Neuronal stem cell (in vitro differentiated cells): ENCODE measurements at regions not wholly inside any gene's neighbourhood (a gene's known extent, or its start where the extent isn't known, plus 50 kb on each side); places are given as distances from the start of the nearest gene placed in this dataset.
A peak's percentile ranks its signal among the peaks of the same experiment; 100 is the strongest.

ENCODE experiments used
- DNase-seq: peaks from one replicate; pipeline ENCODE4 v3.0.0-alpha.2; 2013; ENCODE audit warnings: low spot score
- H2AFZ ChIP-seq: one replicate; pipeline ENCODE4 v1.6.1; 2013; ENCODE audit warnings: mild to moderate bottlenecking, low read length, inconsistent platforms
- H2AK5ac ChIP-seq: 2 replicates; pipeline ENCODE4 v1.6.1; 2013; ENCODE audit warnings: low read depth, mild to moderate bottlenecking, inconsistent platforms, low read length, moderate library complexity, mixed read lengths
- H2BK120ac ChIP-seq: 2 replicates; pipeline ENCODE4 v1.6.1; 2013; ENCODE audit warnings: low read depth, mild to moderate bottlenecking, inconsistent platforms, low read length, moderate library complexity, mixed read lengths
- H2BK12ac ChIP-seq: one replicate; pipeline ENCODE4 v1.6.1; 2013; ENCODE audit warnings: low read length, inconsistent platforms
- H2BK15ac ChIP-seq: 2 replicates; pipeline ENCODE4 v1.6.1; 2013; ENCODE audit warnings: mild to moderate bottlenecking, low read length, inconsistent platforms, mixed read lengths
- H2BK5ac ChIP-seq: one replicate; pipeline ENCODE4 v1.6.1; 2013; ENCODE audit warnings: inconsistent platforms, mild to moderate bottlenecking, low read length, moderate library complexity
- H3K14ac ChIP-seq: one replicate; pipeline ENCODE4 v1.6.1; 2013; ENCODE audit warnings: low read length, inconsistent platforms
- H3K18ac ChIP-seq: 2 replicates; pipeline ENCODE4 v1.6.1; 2013; ENCODE audit warnings: low read length, inconsistent platforms
- H3K23ac ChIP-seq: 2 replicates; pipeline ENCODE4 v1.6.1; 2013; ENCODE audit warnings: low read depth, mild to moderate bottlenecking, mixed read lengths, low read length, inconsistent platforms; ENCODE audit not compliant: poor library complexity
- H3K27ac ChIP-seq: replicated peaks from 3 replicates; pipeline ENCODE4 v1.5.1; 2013; ENCODE audit warnings: low read length, inconsistent platforms
- H3K27me3 ChIP-seq, 3 experiments: 2 replicates each; pipeline ENCODE4 v1.6.1; 2013; ENCODE audit warnings: low read length in 3 of 3, mild to moderate bottlenecking in 2 of 3, inconsistent platforms in 1 of 3, low read depth in 1 of 3, mixed read lengths in 1 of 3, moderate library complexity in 1 of 3; ENCODE audit not compliant: control insufficient read depth in 3 of 3, insufficient read depth in 3 of 3
- H3K36me3 ChIP-seq, 2 donors: replicated peaks in 1 of 2; 2 replicates each; pipeline ENCODE4 v1.6.1; 2013; ENCODE audit warnings: low read length in 2 of 2; ENCODE audit not compliant: control insufficient read depth in 2 of 2, insufficient read depth in 2 of 2
- H3K4ac ChIP-seq: 2 replicates; pipeline ENCODE4 v1.6.1; 2013; ENCODE audit warnings: inconsistent platforms, mild to moderate bottlenecking, low read length, moderate library complexity
- H3K4me1 ChIP-seq, 2 donors: 1 replicate in 1 of 2; 2 replicates in 1 of 2; pipeline ENCODE4 v1.6.1; 2013; ENCODE audit warnings: low read length in 2 of 2, low read depth in 1 of 2; ENCODE audit not compliant: control insufficient read depth in 2 of 2, insufficient read depth in 1 of 2
- H3K4me2 ChIP-seq: one replicate; pipeline ENCODE4 v1.6.1; 2013; ENCODE audit warnings: mild to moderate bottlenecking, low read length, inconsistent platforms; ENCODE audit not compliant: insufficient read depth, poor library complexity, severe bottlenecking
- H3K4me3 ChIP-seq, 2 donors: 2 replicates each; pipeline ENCODE4 v1.5.1; 2013; ENCODE audit warnings: low read length in 2 of 2, mild to moderate bottlenecking in 2 of 2, inconsistent platforms in 1 of 2, moderate library complexity in 1 of 2
- H3K79me1 ChIP-seq: one replicate; pipeline ENCODE4 v1.6.1; 2013; ENCODE audit warnings: low read depth, mild to moderate bottlenecking, inconsistent platforms, low read length, moderate library complexity
- H3K9ac ChIP-seq: one replicate; pipeline ENCODE4 v1.6.1; 2013; ENCODE audit warnings: mild to moderate bottlenecking, low read depth, low read length, inconsistent platforms; ENCODE audit not compliant: poor library complexity
- H3K9me3 ChIP-seq, 2 donors: replicated peaks in 1 of 2; 2 replicates each; pipeline versions ENCODE3 to v1.6.1; 2013; ENCODE audit warnings: low read length in 2 of 2, mild to moderate bottlenecking in 2 of 2, inconsistent platforms in 1 of 2, low read depth in 1 of 2, mixed read lengths in 1 of 2, moderate library complexity in 1 of 2; ENCODE audit not compliant: control insufficient read depth in 2 of 2, insufficient read depth in 1 of 2
- H4K8ac ChIP-seq: one replicate; pipeline ENCODE4 v1.6.1; 2013; ENCODE audit warnings: low read depth, mild to moderate bottlenecking, inconsistent platforms, low read length, moderate library complexity
- H4K91ac ChIP-seq: one replicate; pipeline ENCODE4 v1.6.1; 2013; ENCODE audit warnings: low read length, low read depth, mild to moderate bottlenecking, inconsistent platforms; ENCODE audit not compliant: poor library complexity
- WGBS, 2 donors: extraction: QIAGEN DNeasy Blood & Tissue Kit; methylation state at CpG; one replicate each; pipeline ENCODE4 v1.1.7; 2013; ENCODE audit warnings: missing lambda C conversion rate in 2 of 2, mixed read lengths in 1 of 2; ENCODE audit not compliant: insufficient read length in 2 of 2, insufficient replicate concordance in 1 of 2; ENCODE audit errors: extremely low coverage in 2 of 2; 5-methylcytosine and 5-hydroxymethylcytosine counted together

DNA sequence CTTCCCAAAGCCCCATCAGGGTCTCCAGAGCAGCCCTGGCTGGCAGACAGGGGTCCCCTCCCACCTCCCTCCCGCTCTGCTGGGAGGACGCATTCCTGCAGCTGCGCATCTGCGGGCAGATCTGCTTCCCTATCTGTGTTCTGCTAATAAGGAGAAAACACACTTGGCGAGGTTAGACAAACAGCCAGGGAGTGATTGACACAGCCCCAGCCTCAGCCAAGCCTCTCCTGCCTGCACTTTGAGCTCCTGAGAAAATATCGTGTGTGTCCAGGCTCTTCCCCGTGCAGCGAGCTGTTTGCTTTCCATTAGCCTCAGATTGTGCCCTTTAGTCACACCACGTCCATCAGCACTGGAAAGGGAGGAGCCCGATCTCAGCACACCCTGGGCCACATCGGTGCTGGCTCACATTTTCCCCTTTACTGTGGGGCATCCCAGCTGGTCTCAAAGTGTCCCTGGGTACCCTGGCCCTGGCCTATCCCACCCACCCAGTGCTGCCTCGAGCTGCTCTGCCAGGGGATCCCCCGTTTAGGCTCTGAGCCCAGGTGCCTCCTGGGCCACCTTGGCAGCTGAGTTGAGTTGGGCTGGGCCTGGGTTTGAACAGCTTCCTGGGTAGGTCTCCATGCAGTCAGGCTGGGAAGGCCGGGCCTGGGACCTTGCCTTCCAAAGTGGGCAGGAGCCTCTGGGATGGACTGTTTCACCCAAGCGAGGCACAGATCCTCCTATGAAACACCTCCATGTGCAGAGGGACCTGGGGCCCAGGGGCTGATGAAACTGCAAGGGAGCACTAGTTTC, 61.1 kb downstream of the BARX1 start:
- Histone ChIP-seq H2AK5ac (no peak overlapping the region), H3K79me1 (no peaks in the 10 kb centered on the region), H3K27ac (no peak overlapping the region), H2BK5ac (no peak overlapping the region), H3K4me1 (no peaks in the 10 kb centered on the region), H3K4me2 (no peak overlapping the region), H3K4ac (no peak overlapping the region), H3K23ac (peak overlapping the region; percentile 29), H2BK120ac (no peak overlapping the region), H4K8ac (no peak overlapping the region), H3K18ac (peak overlapping the region; percentile 60), H2BK12ac (no peak overlapping the region), H3K9ac (no peak overlapping the region), H4K91ac (no peak overlapping the region), H3K14ac (no peak overlapping the region), H2BK15ac (no peak overlapping the region), H2AFZ (no peak overlapping the region), H3K36me3 (no peaks in the 10 kb centered on the region), H3K4me3 (no peak overlapping the region), H3K27me3 (no peaks in the 10 kb centered on the region), H3K9me3 (peaks cover 0 to 6% of the 10 kb centered on the region in 2 donors)
- DNase-seq, result no peak
- WGBS, 2 donors, result no CpG with 5 or more reads among the region's 15 CpGs

DNA sequence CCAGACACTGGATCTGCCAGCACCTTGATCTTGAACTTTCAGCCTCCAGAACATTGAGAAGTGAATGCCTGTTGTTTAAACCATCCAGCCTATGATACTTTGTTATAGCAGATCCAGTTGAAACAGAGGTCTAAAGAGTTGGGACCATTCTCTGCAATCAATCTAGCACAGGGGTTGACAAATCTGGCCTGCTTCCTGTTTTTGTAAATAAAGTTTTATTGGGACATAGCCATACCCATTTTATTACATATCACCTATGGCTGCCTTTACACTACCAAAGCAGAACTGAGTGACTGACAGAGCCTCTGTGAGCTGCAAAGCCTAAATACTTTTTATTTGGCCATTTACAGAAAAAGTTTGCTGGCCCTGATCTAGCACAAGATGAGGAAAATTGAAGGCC, 62.0 kb downstream of the BARX1 start:
- Histone ChIP-seq H3K4me3 (no peak overlapping the region), H3K27ac (no peak overlapping the region), H3K4me1 (no peaks in the 10 kb centered on the region), H3K27me3 (peaks cover 0 to 4% (median 0%) of the 10 kb centered on the region in 3 experiments), H2BK5ac (no peak overlapping the region), H2AK5ac (no peak overlapping the region), H2BK15ac (no peak overlapping the region), H3K4ac (no peak overlapping the region), H3K23ac (no peak overlapping the region), H2AFZ (no peak overlapping the region), H3K36me3 (no peaks in the 10 kb centered on the region), H4K8ac (no peak overlapping the region), H3K18ac (no peak overlapping the region), H4K91ac (no peak overlapping the region), H3K79me1 (no peaks in the 10 kb centered on the region), H3K4me2 (no peak overlapping the region), H3K9me3 (peaks cover 0 to 6% of the 10 kb centered on the region in 2 donors), H3K14ac (no peak overlapping the region), H3K9ac (no peak overlapping the region), H2BK12ac (no peak overlapping the region), H2BK120ac (no peak overlapping the region)
- no peak for DNase-seq

DNA sequence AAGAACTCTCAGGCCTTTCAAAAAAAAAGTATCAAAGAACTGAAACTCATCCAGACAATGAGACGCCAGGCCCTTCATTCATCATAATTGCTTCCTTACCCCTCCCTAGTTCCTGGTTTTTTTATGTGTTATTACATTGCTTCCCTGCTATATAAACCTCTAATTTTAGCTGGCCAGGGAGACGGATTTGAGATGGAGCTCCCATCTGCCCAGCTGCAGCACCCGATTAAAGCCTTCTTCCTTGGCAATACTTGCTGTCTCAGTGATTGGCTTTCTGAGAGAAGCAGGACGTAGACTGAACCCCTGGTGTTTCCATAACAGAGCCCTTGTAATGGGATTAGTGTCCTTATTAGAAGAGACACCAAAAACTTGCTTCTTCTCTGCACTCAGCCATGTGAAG, 62.4 kb downstream of the BARX1 start:
- H3K14ac ChIP-seq, result no peak overlapping the region
- H3K18ac ChIP-seq, result no peak overlapping the region
- no peak overlapping the region for H3K4me2 ChIP-seq
- H3K79me1 ChIP-seq, result no peaks in the 10 kb centered on the region
- H3K9me3 ChIP-seq, result peaks cover 0 to 6% of the 10 kb centered on the region in 2 donors
- no peak overlapping the region for H2BK15ac ChIP-seq
- no peak overlapping the region for H3K9ac ChIP-seq
- H2BK120ac ChIP-seq, result no peak overlapping the region
- H2AK5ac ChIP-seq, result no peak overlapping the region
- no CpG with 5 or more reads among the region's 4 CpGs for WGBS, 2 donors
- no peak overlapping the region for H2AFZ ChIP-seq
- no peaks in the 10 kb centered on the region for H3K36me3 ChIP-seq
- H3K27ac ChIP-seq, result no peak overlapping the region
- no peak overlapping the region for H3K4me3 ChIP-seq
- peaks cover 0 to 4% (median 0%) of the 10 kb centered on the region in 3 experiments for H3K27me3 ChIP-seq
- no peak overlapping the region for H4K8ac ChIP-seq
- no peak for DNase-seq
- H3K23ac ChIP-seq, result no peak overlapping the region
- H3K4me1 ChIP-seq, result no peaks in the 10 kb centered on the region
- no peak overlapping the region for H4K91ac ChIP-seq
- no peak overlapping the region for H2BK12ac ChIP-seq
- no peak overlapping the region for H2BK5ac ChIP-seq
- no peak overlapping the region for H3K4ac ChIP-seq

DNA sequence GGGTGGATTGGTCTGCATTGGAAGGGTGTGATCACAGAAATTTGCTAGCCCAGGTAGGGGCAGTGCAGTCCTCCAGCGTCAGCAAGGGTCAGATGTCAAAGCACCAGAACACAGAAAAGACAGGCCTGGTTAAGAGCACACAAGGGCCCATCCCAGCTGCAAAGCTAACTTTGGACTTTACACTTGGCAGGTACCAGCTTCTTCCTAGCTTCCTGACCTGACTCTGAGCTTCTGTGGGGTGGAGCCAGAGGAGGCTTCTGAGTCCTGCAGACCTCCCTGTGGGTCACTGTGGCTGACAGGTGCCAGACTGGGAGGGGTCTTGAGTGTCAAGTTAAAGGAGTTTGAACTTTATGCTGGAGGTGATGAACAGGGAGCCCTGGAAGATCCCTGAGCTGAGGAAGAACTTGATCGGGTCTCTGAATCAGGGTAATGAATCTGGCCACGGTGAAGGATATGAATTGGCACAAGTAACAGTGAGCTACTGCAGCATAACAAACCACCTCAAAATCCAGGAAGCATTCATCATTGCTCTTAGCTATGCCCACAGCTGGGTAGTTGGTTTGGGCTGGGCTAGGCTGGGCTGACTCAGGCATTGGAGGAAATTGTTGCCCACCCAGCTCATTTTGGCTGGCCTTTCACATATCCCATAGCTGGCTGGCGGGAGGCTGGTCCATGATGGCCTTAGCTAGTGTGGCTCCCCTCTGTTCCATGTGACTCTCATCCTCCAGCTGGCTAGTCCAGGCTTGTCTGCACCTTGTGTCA, 63.4 kb downstream of the BARX1 start:
- H3K18ac ChIP-seq, result no peak overlapping the region
- no peaks in the 10 kb centered on the region for H3K4me1 ChIP-seq
- H3K4ac ChIP-seq, result no peak overlapping the region
- no peak overlapping the region for H3K9ac ChIP-seq
- no peaks in the 10 kb centered on the region for H3K79me1 ChIP-seq
- DNase-seq, result no peak
- H2BK5ac ChIP-seq, result no peak overlapping the region
- peak overlapping the region in 1 of 2 donors; percentile 39 for H3K4me3 ChIP-seq
- H2AFZ ChIP-seq, result no peak overlapping the region
- H4K8ac ChIP-seq, result no peak overlapping the region
- H3K4me2 ChIP-seq, result no peak overlapping the region
- no peak overlapping the region for H3K23ac ChIP-seq
- peaks cover 0 to 6% of the 10 kb centered on the region in 2 donors for H3K9me3 ChIP-seq
- H2BK12ac ChIP-seq, result no peak overlapping the region
- H2BK15ac ChIP-seq, result no peak overlapping the region
- no peak overlapping the region for H2BK120ac ChIP-seq
- H3K27ac ChIP-seq, result no peak overlapping the region
- H3K14ac ChIP-seq, result no peak overlapping the region
- no peaks in the 10 kb centered on the region for H3K36me3 ChIP-seq
- H3K27me3 ChIP-seq, result peaks cover 0 to 7% (median 0%) of the 10 kb centered on the region in 3 experiments
- no peak overlapping the region for H2AK5ac ChIP-seq
- WGBS, 2 donors, result no CpG with 5 or more reads among the region's 4 CpGs
- no peak overlapping the region for H4K91ac ChIP-seq
